HepG2 (cell line): ENCODE measurements at regions not wholly inside any gene's neighbourhood (a gene's known extent, or its start where the extent isn't known, plus 50 kb on each side); places are given as distances from the start of the nearest gene placed in this dataset.

Source experiments
- TEAD2 ChIP-seq: sonication (generic); formaldehyde crosslinking; IDR thresholded peaks from 2 replicates; pipeline ENCODE4 v1.9.0; 2021; ENCODE audit warnings: missing genetic modification reagents
- ZBTB43 ChIP-seq: sonication (generic); formaldehyde crosslinking; conservative IDR thresholded peaks from 2 replicates; pipeline ENCODE4 v1.4.0; 2020; ENCODE audit warnings: missing genetic modification reagents

GRCh38 chr2:118502106-118502505 is 345.3 kb downstream of the EN1 start:
- TF ChIP-seq TEAD2 (CRISPR knock-in tag) (no peak), ZBTB43 (no peak)
